K562 (cell line): ENCODE measurements at regions not wholly inside any gene's neighbourhood (a gene's known extent, or its start where the extent isn't known, plus 50 kb on each side); places are given as distances from the start of the nearest gene placed in this dataset.

Source experiments
- CHCHD3 ChIP-seq: fragments of 250-450 bp; sonication (Bioruptor Pico); IDR thresholded peaks from 2 replicates; pipeline ENCODE4 v2.1.2; 2022; ENCODE audit warnings: mild to moderate bottlenecking
- EP300 ChIP-seq: IDR thresholded peaks from 2 replicates; pipeline ENCODE4 v1.6.1; 2012; ENCODE audit warnings: low read length, improper control_type of control experiment
- JUN ChIP-seq, 2 experiments: sonication (generic) in 1 of 2; formaldehyde crosslinking in 1 of 2; IDR thresholded peaks; 2 replicates each; pipeline versions ENCODE4 v1.6.1 to v1.8.0; 2012 to 2022; ENCODE audit warnings: borderline replicate concordance in 2 of 2, mild to moderate bottlenecking in 2 of 2, improper control_type of control experiment in 1 of 2, low read depth in 1 of 2, low read length in 1 of 2, missing genetic modification reagents in 1 of 2
- KLF16 ChIP-seq: IDR thresholded peaks from 2 replicates; pipeline ENCODE4 v1.6.1; 2016; ENCODE audit warnings: antibody characterized with exemption
- KLF6 ChIP-seq: fragments of 250-450 bp; sonication (Bioruptor Pico); IDR thresholded peaks from 2 replicates; pipeline ENCODE4 v1.4.0; 2020; ENCODE audit warnings: mild to moderate bottlenecking, moderate library complexity, borderline replicate concordance
- MAFG ChIP-seq: fragments of 450-650 bp; conservative IDR thresholded peaks from 2 replicates; pipeline ENCODE4 v1.6.1; 2016; ENCODE audit warnings: missing genetic modification characterization, missing compliant biosample characterization
- ZFP1 ChIP-seq: fragments of 450-650 bp; formaldehyde crosslinking; IDR thresholded peaks from 2 replicates; pipeline ENCODE4 v1.4.0; 2020; ENCODE audit warnings: mild to moderate bottlenecking, mixed read lengths

DNA sequence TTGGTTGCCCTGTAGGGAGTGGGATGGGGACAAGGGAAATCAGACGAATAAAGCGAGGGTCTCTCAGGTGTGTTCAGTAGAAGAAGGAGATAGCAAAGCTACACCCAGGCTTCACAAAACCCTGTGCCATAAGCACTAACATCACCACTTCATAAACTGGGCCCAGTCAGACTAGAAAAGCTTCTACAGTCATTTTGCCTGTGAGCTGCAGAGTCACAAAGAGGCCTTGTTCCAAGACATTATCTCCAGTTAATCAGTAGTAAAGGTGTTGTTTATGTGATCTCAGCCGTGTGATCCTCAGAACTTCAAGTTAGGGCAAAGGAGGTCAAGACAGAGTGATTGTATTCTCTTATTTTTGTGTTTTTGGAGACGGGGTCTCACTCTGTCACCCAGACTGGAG, 148.0 kb downstream of the GALR1 start:
- TF ChIP-seq KLF6 (no peak), KLF16 (no peak), EP300 (no peak), CHCHD3 (CRISPR knock-in tag) (no peak), JUN (IDR thresholded peaks at IDR 0.05; ENCODE audit: borderline replicate concordance, low read depth, low read length) (no peak), JUN (CRISPR knock-in tag; IDR thresholded peaks at IDR 0.05; ENCODE audit: borderline replicate concordance) (no peak), ZFP1 (CRISPR knock-in tag) (no peak), MAFG (tag) (no peak)
